Astrocyte of the cerebellum (primary cell): ENCODE measurements at regions not wholly inside any gene's neighbourhood (a gene's known extent, or its start where the extent isn't known, plus 50 kb on each side); places are given as distances from the start of the nearest gene placed in this dataset.

ENCODE experiments used
- DNase-seq: peaks from one replicate; pipeline ENCODE4 v3.0.0-alpha.2; 2011; ENCODE audit warnings: low read depth
- H3K4me3 ChIP-seq: 2 replicates; pipeline ENCODE4 v1.5.1; 2011; ENCODE audit warnings: mild to moderate bottlenecking, low read depth, low read length, moderate library complexity
- CTCF ChIP-seq: IDR thresholded peaks from 2 replicates; pipeline ENCODE4 v1.5.1; 2012; ENCODE audit warnings: low read length, low read depth, moderate library complexity, mild to moderate bottlenecking; ENCODE audit errors: missing control alignments
- in situ Hi-C: cut with HindIII; loops from 2 replicates; pipeline ENCODE4 v1.10.0; 2017; ENCODE audit warnings: low sequenced_read_pairs

GRCh38 chr1:101166583-101167120 lies 70.2 kb upstream of the S1PR1 start:
- in situ Hi-C loops: no loop called here
- no peak for DNase-seq
- TF ChIP-seq CTCF: no peak
- H3K4me3 ChIP-seq: no peak overlapping the region

DNA sequence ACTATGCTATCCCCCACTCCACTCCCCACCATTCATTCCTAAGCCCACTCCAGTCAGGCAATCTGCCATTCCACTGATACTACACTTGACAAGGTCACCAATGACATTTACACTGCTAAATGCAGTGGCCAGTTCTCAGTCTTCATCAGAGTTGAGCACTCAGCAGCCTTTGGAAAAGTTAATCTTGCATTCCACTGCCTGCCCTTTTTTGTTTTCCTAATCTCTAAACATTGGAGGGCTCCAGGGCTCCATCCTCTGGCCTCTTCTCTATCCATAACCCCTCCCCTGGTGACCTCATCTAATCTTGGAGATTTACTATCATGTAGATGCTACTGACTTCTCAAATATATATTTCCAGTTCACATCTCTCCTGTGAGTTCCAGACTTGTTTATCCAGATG lies 70.9 kb upstream of the S1PR1 start:
- DNase-seq: no peak
- TF ChIP-seq CTCF: no peak
- H3K4me3 ChIP-seq: no peak overlapping the region
- in situ Hi-C loops: no loop called here

GRCh38 chr1:101165532-101165931 lies 71.3 kb upstream of the S1PR1 start:
- H3K4me3 ChIP-seq: no peak overlapping the region
- in situ Hi-C loops: no loop called here
- no peak for TF ChIP-seq CTCF
- no peak for DNase-seq

- in situ Hi-C loops: no loop called here
- TF ChIP-seq CTCF: no peak
- DNase-seq: no peak
- no peak overlapping the region for H3K4me3 ChIP-seq
These were observed 72.0 kb upstream of the S1PR1 start for GRCh38 chr1:101164776-101165175.

GRCh38 chr1:101162736-101163735 lies 73.8 kb upstream of the S1PR1 start:
- H3K4me3 ChIP-seq: no peak overlapping the region
- no peak for TF ChIP-seq CTCF
- no peak for DNase-seq
- in situ Hi-C loops: no loop called here

GRCh38 chr1:101162300-101162699 lies 74.5 kb upstream of the S1PR1 start:
- no peak for TF ChIP-seq CTCF
- in situ Hi-C loops: no loop called here
- no peak overlapping the region for H3K4me3 ChIP-seq
- DNase-seq: no peak
